HG02763 (cell line): ENCODE measurements at regions not wholly inside any gene's neighbourhood (a gene's known extent, or its start where the extent isn't known, plus 50 kb on each side); places are given as distances from the start of the nearest gene placed in this dataset.

Source experiments
- ATAC-seq: cut with Tn5 transposase; IDR thresholded peaks from one replicate; pipeline ENCODE4 v1.9.1; 2021; ENCODE audit warnings: mild to moderate bottlenecking, moderate library complexity; ENCODE audit not compliant: unreplicated experiment

DNA sequence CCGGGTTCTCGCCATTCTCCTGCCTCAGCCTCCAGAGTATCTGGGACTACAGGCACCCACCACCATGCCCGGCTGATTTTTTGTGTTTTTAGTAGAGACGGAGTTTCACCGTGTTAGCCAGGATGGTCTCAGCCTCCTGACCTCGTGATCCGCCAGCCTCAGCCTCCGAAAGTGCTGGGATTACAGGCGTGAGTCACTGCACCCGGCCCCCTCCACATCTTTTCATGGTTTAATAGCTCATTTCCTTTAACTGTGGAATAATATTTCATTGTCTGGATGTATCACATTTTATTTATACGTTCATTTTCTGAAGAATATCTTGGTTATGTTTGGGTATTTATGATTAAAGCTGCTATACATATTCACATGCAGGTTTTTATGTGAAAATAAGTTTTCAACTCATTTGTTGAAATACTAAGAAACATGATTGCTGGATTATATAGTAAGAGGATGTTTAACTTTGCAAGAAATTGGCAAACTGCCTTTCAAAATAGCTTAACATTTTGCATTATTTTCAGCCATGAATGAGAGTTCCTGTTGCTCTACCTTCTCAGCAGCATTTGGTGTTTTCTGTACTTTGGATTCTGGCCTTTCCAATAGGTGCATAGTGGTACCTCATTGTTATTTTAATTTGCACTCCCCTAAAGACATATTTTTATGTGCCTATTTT is 591.9 kb downstream of the TECRL start:
- no peak for ATAC-seq

DNA sequence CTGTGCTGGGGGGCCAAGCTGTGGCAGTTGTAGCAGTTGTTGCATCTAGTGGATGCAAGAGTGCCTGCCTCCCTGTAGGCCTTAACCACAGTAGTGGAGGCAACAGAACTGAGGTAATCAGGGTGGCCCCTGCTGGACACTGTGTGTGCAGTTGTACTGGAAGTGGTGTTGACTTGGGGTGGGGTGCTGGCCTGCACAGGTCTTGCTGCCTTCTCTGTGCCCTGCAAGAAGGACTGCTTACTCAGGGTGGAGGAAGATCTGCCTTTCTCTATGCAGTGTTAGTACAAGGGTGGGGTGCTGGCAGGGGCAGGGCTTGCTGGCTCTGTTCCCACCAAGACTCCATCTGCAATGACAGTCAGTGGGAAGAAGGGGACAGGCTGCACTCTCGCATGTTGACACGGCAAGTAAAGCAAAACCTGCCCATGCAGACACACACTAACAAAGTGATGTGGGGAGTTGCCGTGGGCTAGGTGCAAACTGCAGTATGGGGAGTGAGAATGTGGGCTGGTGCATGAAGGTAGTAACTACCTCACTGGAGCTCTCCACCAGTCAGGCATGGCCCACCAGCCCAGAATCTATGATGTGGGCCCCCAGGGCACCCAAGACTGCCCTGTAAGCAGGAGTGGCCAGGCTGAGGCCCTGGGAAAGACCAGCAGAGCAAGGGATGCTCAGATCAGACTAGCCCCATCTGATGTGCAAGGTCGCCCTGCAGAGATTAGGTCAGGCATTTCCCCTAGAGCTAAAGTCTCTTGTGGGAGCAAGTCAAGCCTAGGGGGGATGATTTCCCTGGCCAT is 594.9 kb downstream of the TECRL start:
- no peak for ATAC-seq

DNA sequence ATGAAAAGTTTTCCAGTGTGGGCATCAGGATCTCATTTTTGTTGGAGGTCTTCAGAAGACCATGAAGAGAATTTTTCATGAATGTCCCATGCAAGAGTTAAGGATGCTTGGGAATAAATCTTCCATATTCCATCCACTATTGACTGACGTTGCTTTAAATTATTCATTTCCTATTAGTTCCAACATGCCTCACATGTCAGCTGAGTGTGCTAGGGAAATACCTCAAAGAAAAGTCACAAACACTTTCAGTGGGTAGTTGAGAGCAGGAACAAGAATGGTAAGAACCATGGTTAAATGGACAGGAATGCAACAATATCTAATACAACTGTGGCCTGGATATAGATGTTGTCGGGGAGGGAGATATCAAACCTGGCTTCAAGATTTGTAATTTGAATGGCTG is 610.1 kb downstream of the TECRL start:
- ATAC-seq: no peak

DNA sequence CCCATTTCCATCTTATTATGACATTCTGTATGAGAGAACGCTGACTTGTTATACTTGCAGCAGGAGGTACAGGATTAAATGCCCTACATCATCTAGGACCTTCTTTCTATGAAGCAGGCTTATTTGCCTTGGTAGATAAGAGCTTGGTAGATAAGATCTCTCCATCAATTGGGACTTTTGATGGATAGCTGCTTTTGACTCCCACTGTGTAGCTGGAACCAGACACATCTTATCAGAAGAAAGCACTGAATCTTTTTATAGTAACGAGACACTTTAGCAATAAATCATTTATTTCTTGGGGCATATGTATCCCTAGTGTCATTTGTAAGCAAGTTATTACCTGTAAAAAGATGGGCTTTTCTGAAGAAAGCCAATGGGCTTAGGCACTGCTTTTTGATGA is 613.9 kb downstream of the TECRL start:
- ATAC-seq: no peak

DNA sequence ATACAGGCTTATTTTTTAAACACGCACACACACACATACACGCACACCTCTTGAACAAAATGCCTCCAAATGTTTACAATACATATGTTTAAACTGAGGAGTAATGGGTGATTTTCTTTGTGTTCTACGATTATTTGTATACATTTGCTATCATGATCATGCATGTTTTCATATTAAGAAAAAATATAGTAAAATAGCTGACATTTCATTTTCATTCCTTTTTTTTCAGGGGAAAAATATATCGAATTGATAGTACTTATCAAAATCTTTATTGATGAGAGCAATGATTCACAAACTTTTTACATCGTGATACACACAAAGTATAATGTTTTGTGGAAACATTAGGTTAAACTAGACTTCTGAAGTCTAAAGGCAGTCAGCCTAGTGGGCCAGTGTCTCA is 618.9 kb downstream of the TECRL start:
- ATAC-seq: no peak

DNA sequence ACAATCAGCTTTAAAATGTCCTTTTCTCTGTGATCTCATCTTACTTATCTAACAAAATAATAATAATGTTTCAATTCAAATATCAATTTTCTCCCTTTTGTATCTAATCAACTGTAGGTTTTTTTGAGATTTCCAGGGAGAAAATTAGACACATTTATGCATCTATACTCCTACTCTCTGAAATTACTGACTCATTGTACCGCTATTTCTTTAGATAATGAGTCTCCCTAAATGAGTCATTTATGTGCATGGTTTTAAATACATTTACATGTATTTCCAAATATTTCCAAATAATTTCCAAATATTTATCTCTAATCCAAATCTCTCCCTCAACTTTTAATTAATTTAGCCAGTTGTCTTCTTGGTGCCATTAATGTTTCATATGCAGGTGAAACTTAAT is 621.0 kb downstream of the TECRL start:
- ATAC-seq: no peak

DNA sequence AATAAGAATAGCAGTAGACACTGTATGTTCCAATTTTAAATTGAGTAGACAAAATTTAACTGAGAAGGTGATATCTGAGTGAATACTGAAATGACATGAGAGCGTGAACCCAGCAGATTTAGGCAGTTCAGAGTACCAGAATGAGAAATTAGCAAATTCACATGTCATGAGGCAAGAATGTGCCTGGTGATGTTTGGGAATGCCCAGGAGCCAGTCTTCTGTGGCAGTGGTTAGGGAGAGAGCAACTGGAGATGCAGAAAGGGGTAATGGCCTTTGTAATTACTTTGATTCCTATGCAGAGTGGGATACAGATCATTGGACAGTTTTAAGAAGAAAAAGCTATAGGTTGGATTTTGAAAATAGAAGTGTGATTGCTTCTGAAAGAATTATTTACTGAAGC is 621.9 kb downstream of the TECRL start:
- ATAC-seq: no peak

DNA sequence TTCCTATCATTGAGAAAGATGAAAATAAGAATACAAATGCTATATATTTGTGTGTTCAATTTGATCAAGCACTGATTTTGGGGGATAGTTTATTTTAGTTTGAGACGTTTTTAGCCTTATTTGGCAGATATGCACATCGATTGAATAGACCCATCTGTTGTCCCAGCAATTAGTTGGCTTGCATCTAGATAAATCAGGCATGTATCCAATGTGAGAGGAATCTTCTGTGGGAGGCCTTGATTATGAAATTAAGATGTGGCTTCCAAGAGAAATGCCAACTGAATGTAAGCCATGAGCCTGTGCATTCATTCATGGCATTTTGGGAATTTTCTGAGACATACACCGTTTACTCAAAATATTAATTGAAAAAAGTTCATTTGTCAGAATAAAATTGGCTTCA is 623.1 kb downstream of the TECRL start:
- ATAC-seq: no peak

DNA sequence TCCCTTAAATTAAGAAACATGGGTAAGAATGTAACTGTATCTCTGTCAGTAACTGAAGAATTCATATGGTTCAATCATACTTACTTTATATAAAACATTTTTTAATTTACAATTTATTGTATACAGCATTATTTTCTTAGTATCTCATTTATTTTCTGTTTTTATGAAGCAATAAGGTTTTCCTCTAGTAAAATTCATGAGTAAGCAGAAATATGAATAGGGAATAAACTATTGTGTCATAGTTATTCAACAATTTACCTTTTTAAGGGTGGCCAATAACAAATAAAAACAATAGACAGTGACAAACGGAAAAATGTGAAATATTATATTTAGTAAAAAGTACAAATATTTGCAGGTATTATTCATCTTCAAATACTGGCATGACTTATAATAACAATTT is 624.4 kb downstream of the TECRL start:
- no peak for ATAC-seq

DNA sequence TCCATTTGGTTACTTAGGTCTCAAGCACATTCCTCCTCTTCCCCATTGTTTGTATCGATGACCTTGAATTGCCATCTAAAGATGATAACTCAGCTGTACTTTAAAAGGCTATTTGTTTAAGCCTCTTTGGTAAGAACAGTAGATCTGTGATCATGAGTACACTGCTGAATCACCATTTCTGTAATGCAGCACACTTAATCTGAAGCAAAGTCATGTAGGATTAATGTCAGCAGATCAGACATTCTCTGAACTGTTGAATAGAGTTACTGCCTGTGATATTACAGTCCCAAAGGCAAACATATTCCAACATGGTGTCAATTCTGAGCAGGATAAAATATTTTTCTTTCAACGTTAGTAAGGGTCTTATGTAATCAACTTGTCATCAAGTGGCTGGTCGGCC is 631.6 kb downstream of the TECRL start:
- ATAC-seq: no peak

DNA sequence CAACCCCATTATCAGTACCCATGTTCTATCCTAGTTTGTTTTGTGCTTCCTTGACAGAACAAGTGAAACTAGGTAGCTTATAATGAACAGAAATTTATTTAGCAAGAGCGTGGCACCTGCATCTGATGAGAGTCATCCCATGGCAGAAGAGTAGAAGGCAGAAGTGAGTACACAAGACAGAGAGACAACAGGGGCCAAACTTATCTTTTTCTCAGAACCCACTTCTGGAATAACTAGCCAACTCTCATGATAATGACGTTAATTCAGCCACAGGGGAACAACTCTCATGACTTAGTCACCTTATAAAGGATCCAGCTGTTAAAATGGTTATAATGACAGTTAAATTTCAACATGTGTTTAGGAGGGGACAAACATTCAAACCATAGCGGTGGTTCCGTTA is 644.9 kb downstream of the TECRL start:
- no peak for ATAC-seq

DNA sequence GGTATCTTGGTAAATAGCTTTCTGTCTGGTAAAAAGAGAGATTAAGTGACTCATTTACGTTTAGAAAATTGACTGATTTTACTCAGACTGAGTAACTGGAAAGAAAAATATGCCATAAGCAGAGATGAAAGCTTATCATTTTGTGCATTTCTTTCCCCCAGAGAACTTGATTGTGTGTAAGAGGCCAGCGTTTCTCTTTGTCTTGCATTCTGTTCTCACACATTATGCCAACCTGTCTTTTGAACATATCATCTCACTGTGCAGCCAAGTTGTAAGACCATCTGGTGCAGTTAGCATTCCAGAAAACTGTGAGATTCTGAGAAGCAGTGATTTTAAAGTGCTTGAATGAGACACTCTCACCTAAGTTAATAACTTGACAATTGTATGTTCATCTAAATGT is 651.3 kb downstream of the TECRL start:
- ATAC-seq: no peak

DNA sequence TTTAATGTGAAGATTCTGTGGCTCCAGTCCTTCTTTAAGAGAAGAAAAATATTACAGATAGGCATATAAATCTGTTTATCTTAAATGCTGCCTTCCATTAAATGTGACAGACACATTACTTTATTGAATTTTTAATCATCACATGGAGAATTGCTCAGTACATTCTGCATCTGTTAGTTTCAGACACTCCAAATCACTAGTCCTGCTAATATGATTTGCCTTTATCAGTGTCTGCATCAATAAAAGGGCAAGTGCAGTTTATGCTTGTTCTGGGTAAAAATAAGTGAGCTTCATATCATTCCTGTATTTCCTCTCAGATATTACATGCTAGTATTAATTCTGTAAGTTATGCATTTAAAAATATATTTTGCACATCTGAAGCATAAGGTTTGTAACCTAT is 666.4 kb downstream of the TECRL start:
- ATAC-seq: no peak

DNA sequence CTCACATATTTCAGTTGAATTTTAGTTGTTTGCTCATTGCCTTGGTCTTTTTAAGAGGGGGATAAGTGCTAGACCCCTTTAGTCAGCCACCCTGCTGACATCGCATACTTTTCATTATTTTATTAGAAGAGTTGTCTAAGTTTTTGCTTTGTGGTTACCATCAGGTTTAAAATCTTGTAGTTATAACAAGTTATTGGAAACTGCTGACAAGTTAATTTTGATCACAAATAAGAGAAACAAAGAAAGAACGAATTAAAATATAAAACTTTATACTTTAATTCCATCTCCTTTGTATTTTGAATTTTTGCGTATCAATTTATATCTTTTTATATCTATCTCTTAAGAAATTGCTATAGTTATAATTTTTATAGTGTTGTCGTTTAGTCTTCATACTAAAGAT is 679.7 kb downstream of the TECRL start:
- ATAC-seq: no peak

DNA sequence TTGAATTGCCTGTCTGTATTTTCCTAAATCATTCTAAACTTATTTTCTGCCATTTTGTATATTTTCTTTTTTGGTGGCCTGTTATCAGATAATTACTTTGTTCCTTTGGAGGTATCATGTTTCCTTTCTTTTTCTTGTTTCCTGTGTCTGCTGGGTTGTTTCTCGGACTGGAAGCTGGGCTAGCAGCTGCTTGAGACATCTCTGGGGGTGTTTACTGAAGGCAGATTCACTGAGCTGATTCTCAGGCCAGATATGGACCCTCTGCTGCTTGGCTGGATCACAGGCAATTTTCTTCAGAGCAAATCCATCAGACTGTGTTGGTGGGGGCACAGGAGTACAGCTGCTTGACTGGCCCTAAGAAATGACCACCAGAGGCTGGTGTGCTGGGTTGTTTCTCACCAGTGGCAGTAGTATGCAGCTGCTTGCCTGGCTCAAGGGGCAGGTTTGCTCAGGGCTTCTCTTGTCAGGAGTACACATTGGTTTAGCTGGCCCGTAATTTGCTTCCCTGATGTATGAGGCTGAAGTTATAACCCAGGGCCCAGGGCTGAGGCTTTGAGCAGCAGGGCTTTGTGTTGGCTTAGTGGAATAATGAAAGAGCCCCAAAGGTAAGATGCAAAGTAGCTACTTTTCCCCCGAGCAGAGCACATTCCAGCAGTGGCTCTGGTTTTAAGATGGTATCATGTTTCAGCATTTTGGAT is 680.6 kb downstream of the TECRL start:
- no peak for ATAC-seq

DNA sequence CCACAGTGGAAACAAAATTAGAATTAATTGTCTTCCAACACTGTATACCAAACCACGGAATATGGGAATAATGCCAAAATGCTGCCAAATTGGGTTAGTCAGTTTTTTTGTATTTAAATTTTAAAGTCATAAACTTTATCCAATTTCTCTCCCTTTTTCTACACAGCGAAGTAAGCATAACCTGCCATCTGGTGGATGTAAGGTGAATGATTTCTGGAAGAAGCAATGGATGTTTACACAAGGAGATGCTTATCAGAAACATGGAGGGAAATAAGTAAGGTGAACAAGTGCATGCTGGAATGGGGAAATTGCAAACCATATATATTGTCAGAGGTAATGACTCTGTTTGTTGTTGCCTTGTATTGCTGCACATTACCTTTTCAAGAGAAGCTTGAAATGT is 691.9 kb downstream of the TECRL start:
- ATAC-seq: no peak

DNA sequence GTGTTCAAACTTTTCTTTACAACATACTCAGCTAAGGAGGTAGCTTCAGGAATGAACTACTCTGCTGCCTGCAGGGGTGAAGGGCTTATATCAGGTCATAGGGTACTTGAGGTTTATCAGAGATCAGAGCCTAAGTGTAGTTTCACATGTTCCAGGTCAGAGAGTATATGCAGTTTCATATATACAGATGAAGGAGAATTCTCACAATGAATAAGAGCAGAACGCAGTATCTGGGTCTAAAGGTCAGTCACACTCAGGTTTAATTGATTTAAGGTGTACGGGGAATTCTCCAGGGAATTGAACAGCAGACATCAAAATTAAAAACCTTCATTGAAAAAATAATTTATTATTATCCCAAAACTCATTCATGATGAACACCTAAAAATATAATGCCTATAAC is 700.6 kb downstream of the TECRL start:
- ATAC-seq: no peak

DNA sequence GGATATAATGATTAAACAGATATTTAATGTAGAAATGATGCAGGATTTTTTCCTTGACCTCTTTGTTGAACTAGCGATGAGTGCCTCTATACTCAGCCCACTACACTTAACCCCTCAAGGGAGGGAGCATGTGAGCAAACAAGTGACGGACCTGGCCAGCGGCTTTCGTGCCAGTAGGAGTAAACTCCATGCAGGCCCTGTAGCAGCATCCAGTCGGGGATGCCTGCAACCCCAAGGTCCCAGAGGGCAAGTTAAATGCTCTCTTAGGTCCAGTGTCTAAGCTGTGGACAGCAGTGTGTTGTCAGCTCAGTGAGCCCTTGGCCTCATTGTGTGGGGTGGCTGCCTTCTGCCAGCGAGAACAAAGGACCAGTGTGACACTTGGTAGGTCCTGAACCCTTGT is 708.7 kb downstream of the TECRL start:
- no peak for ATAC-seq

DNA sequence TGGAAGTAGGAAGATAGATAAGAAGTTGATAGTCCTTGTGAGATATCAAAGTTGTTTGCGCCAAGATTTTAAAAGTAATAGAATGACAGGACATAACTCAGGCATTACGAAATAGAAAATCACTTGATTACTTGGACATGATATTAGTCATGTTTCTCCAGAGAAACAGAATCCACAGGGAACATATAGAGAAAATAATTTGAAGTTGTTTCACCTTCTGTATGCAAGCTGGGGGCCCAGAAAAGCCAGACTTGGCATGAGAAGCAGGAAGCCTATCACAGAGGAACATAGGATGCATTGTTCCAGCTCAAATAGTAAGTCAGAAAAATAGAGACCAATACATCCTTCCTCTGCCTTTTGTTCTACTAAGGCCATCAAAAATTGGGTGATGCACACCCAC is 715.9 kb downstream of the TECRL start:
- no peak for ATAC-seq

DNA sequence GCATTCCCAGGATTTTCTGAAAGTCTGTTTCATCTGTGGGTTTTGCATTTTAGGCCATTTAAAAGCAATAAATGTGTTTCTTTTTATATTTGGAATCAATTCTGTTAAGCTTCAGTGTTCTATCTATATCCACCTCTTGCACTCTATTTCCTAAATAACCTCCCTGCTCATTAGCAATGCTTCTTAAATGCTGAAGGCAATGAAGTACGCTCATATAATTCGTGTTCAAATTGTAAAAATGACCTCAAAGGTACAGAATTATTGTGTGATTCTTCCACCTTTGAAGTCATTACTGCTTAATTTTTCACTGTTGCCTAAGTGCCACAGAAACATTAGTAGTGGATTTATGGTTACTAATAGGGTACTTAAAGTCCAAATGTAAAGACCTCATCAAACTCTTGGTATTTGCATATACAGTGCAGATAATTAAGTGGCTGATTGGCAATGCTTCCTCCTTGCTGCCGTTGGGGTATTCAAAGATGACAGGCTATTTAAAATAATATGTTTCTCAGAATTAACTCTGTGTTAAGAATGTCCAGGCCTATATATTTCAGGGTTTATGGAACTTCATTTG is 730.8 kb downstream of the TECRL start:
- ATAC-seq: no peak

DNA sequence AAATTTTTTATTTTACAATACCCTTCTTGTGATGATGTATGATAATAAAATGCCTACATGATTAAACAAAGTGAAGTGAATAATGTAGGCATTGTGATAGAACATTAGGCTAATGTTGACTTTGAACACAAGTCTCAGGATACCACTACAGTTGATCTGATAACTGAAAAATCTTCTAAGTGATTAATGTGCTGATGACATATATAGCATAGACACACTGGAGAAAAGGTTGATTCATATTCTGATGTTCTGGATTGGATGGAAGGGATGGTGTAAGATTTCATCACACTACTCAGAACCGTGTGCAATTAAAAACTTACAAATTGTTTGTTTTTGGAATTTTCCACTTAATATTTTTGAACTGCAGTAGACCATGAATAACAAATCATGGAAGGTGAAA is 738.5 kb downstream of the TECRL start:
- no peak for ATAC-seq

DNA sequence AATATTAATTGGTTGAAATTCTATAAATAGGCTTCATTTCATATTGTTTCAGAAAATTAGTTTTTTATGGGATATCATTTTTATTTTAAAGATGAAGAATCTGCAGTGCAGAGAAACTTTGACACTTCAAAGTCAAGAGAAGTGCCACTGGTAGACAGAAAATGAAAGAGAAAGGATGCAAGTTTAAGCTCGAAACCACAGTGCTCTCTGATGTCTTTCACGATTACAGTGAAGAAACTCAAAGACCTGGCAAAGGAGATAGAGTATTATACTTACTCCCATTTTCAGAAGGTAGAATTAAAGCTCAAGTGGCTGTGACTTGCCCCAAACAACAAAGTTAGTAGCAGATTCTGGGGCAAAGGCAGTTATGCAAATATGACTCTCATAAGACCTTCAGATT is 745.4 kb downstream of the TECRL start:
- no peak for ATAC-seq
